ENCODE measurements at regions not wholly inside any gene's neighbourhood (a gene's known extent, or its start where the extent isn't known, plus 50 kb on each side); places are given as distances from the start of the nearest gene placed in this dataset.
"Not testable (repeated sequence)": the region's sequence is repeated elsewhere in the genome, so short reads cannot be mapped to it uniquely, and the experiment has no call there.

- DNase-seq: no peak
These were observed 617.5 kb upstream of the GRIN3A start for GRCh38 chr9:102355982-102356381.

GRCh38 chr9:102354041-102354440 is 615.6 kb upstream of the GRIN3A start:
- no peak for DNase-seq

- not testable (repeated sequence) for DNase-seq
These were observed 599.0 kb upstream of the GRIN3A start for GRCh38 chr9:102337471-102337870.

GRCh38 chr9:102309379-102309778 is 570.9 kb upstream of the GRIN3A start:
- no peak for DNase-seq

- no peak for DNase-seq
These were observed 556.7 kb upstream of the GRIN3A start for GRCh38 chr9:102295188-102295587.

GRCh38 chr9:102273952-102274351 is 535.5 kb upstream of the GRIN3A start:
- peak; percentile 31 for DNase-seq

GRCh38 chr9:102253099-102253498 is 514.7 kb upstream of the GRIN3A start:
- no peak for DNase-seq

- no peak for DNase-seq
These were observed 506.5 kb upstream of the GRIN3A start for GRCh38 chr9:102244916-102245315.

- DNase-seq: no peak
These were observed 499.1 kb upstream of the GRIN3A start for GRCh38 chr9:102237520-102237919.

GRCh38 chr9:102237094-102237493 is 498.6 kb upstream of the GRIN3A start:
- no peak for DNase-seq

- DNase-seq: not testable (repeated sequence)
These were observed 489.0 kb upstream of the GRIN3A start for GRCh38 chr9:102227416-102227815.

- no peak for DNase-seq
These were observed 487.5 kb upstream of the GRIN3A start for GRCh38 chr9:102225841-102226441.

- DNase-seq: peak; percentile 76
These were observed 485.1 kb upstream of the GRIN3A start for GRCh38 chr9:102223320-102224136.

GRCh38 chr9:102209176-102209575 is 470.7 kb upstream of the GRIN3A start:
- DNase-seq: no peak

GRCh38 chr9:102206432-102206831 is 468.0 kb upstream of the GRIN3A start:
- no peak for DNase-seq

GRCh38 chr9:102205251-102205650 is 466.8 kb upstream of the GRIN3A start:
- no peak for DNase-seq

- DNase-seq: no peak
These were observed 463.7 kb upstream of the GRIN3A start for GRCh38 chr9:102202126-102202525.

- no peak for DNase-seq
These were observed 447.5 kb upstream of the GRIN3A start for GRCh38 chr9:102185962-102186361.

- no peak for DNase-seq
These were observed 446.9 kb upstream of the GRIN3A start for GRCh38 chr9:102185371-102185770.

GRCh38 chr9:102178811-102179210 is 440.4 kb upstream of the GRIN3A start:
- no peak for DNase-seq

- not testable (repeated sequence) for DNase-seq
These were observed 435.8 kb upstream of the GRIN3A start for GRCh38 chr9:102174202-102174601.

GRCh38 chr9:102164247-102164646 is 425.8 kb upstream of the GRIN3A start:
- no peak for DNase-seq

GRCh38 chr9:102153081-102153480 is 414.6 kb upstream of the GRIN3A start:
- not testable (repeated sequence) for DNase-seq

- DNase-seq: peak; percentile 50
These were observed 397.3 kb upstream of the GRIN3A start for GRCh38 chr9:102135768-102136167.

- DNase-seq: peak; percentile 94
These were observed 386.0 kb upstream of the GRIN3A start for GRCh38 chr9:102124465-102124864.

All from NCI-H69 (cell line).